ENCODE measurements at regions not wholly inside any gene's neighbourhood (a gene's known extent, or its start where the extent isn't known, plus 50 kb on each side); places are given as distances from the start of the nearest gene placed in this dataset.

DNA sequence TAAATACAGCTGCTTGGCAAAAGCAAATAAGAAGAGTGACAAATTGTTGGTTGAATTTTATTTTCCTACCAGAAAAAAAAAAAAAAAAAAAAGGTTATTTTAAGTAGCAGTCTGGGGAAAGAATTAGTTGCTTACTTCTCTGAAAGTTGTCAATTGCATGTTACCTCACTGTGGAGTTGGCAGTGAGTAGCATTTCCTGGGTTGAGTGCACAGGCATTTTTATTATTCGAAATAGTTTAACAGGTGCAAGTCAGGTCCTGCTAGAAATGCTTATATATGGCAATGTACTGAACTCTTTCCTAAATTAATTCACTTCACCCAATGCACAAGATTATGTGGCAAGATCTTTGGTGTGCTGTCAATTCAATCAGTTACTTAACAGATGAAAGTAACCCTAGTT is 680.6 kb downstream of the EPHA3 start:
- no peaks in the 10 kb centered on the region for H3K27me3 ChIP-seq (ENCODE audit: control insufficient read depth, insufficient read depth, low read length)
- TF ChIP-seq, protein P1, sequence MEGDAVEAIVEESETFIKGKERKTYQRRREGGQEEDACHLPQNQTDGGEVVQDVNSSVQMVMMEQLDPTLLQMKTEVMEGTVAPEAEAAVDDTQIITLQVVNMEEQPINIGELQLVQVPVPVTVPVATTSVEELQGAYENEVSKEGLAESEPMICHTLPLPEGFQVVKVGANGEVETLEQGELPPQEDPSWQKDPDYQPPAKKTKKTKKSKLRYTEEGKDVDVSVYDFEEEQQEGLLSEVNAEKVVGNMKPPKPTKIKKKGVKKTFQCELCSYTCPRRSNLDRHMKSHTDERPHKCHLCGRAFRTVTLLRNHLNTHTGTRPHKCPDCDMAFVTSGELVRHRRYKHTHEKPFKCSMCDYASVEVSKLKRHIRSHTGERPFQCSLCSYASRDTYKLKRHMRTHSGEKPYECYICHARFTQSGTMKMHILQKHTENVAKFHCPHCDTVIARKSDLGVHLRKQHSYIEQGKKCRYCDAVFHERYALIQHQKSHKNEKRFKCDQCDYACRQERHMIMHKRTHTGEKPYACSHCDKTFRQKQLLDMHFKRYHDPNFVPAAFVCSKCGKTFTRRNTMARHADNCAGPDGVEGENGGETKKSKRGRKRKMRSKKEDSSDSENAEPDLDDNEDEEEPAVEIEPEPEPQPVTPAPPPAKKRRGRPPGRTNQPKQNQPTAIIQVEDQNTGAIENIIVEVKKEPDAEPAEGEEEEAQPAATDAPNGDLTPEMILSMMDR (IDR thresholded peaks at IDR 0.05), result no peak
- H2AFZ ChIP-seq, result no peak overlapping the region
- no peak overlapping the region for H3K4me3 ChIP-seq (ENCODE audit: low read depth, low read length)
- H3K4me1 ChIP-seq, result no peaks in the 10 kb centered on the region
- H3K4me2 ChIP-seq (ENCODE audit: low read length), result no peak overlapping the region
- H3K79me2 ChIP-seq, result no peaks in the 10 kb centered on the region
- no peak overlapping the region for H3K27ac ChIP-seq
- H3K9ac ChIP-seq, result no peak overlapping the region
- no peaks in the 10 kb centered on the region for H3K36me3 ChIP-seq (ENCODE audit: control insufficient read depth, insufficient read depth, low read length)
- H3K9me3 ChIP-seq (ENCODE audit: control insufficient read depth, low read length), result no peaks in the 10 kb centered on the region

DNA sequence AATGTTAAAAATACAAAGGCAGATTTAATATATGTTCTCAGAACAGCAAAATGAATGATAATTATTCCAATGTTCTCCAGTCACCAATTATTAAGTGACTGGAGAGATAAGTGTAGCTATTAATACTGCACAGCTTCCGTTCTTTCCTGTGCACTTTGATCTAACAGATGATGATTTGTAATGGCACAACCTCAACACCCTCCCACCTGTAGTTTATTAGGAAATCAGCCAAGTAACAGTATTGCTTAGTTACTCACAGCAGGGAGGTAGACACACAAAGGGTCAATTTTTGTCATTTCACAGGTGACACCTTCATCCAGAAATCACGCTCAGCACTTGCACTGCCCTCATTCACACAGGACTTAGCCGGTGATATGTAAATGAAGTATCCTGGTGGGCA is 688.1 kb downstream of the EPHA3 start:
- Histone ChIP-seq H3K9me3 (ENCODE audit: control insufficient read depth, low read length) (no peaks in the 10 kb centered on the region), H3K79me2 (no peaks in the 10 kb centered on the region), H3K27ac (no peak overlapping the region), H3K27me3 (ENCODE audit: control insufficient read depth, insufficient read depth, low read length) (no peaks in the 10 kb centered on the region), H3K4me1 (no peaks in the 10 kb centered on the region), H3K4me2 (ENCODE audit: low read length) (no peak overlapping the region), H3K36me3 (ENCODE audit: control insufficient read depth, insufficient read depth, low read length) (no peaks in the 10 kb centered on the region), H2AFZ (no peak overlapping the region), H3K4me3 (ENCODE audit: low read depth, low read length) (no peak overlapping the region), H3K9ac (no peak overlapping the region)
- TF ChIP-seq, protein P1 (IDR thresholded peaks at IDR 0.05), result no peak

DNA sequence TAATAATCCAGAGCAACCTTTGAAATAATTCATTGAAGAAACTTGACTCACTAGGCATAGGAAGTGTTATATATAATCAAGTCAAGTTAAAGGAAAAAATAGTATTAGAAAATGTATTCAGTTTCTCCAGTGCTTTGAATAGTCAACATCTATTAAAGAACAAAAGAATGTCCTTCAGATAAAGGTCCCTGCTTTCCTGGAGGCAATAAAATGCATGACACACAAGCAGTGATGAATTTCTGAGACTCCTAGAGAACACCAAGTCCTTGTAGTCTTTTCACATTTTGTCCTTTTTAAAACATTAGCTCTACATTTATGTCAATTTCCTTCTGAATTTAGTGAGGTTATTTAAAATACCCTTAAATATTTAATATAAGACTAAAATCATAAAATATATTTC is 695.5 kb downstream of the EPHA3 start:
- TF ChIP-seq, protein P1 (IDR thresholded peaks at IDR 0.05), result no peak

DNA sequence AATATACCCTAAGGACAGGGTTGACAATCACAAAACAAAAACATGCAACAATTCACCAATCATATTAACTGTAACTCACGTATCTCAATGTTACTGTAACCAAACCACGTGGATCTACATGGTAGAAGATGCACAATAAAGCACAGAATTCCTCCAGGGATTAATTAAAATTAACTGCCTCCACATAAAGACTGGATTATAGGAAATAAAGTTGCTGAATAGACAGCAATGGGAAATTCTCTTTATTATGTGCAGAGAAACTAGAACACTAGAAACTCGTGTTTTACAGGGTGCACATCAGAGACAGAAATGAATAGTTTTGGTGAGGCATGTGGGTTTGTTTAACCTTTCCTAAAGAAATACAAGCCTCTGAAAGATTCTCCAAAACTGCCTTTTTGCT is 696.3 kb downstream of the EPHA3 start:
- H3K36me3 ChIP-seq (ENCODE audit: control insufficient read depth, insufficient read depth, low read length), result no peaks in the 10 kb centered on the region
- no peak overlapping the region for H3K9ac ChIP-seq
- no peaks in the 10 kb centered on the region for H3K9me3 ChIP-seq (ENCODE audit: control insufficient read depth, low read length)
- no peak overlapping the region for H2AFZ ChIP-seq
- TF ChIP-seq, protein P1 (IDR thresholded peaks at IDR 0.05), result no peak
- no peaks in the 10 kb centered on the region for H3K27me3 ChIP-seq (ENCODE audit: control insufficient read depth, insufficient read depth, low read length)
- no peak overlapping the region for H3K27ac ChIP-seq
- H3K4me3 ChIP-seq (ENCODE audit: low read depth, low read length), result no peak overlapping the region
- H3K79me2 ChIP-seq, result no peaks in the 10 kb centered on the region
- H3K4me1 ChIP-seq, result no peaks in the 10 kb centered on the region
- no peak overlapping the region for H3K4me2 ChIP-seq (ENCODE audit: low read length)

More for the DNA sequence above, 695.5 kb downstream of the EPHA3 start:
- Histone ChIP-seq H3K27me3 (ENCODE audit: control insufficient read depth, insufficient read depth, low read length) (no peaks in the 10 kb centered on the region), H3K4me3 (ENCODE audit: low read depth, low read length) (no peak overlapping the region), H3K4me1 (no peaks in the 10 kb centered on the region), H3K79me2 (no peaks in the 10 kb centered on the region), H3K9me3 (ENCODE audit: control insufficient read depth, low read length) (no peaks in the 10 kb centered on the region), H3K27ac (no peak overlapping the region), H2AFZ (no peak overlapping the region), H3K9ac (no peak overlapping the region), H3K4me2 (ENCODE audit: low read length) (no peak overlapping the region), H3K36me3 (ENCODE audit: control insufficient read depth, insufficient read depth, low read length) (no peaks in the 10 kb centered on the region)

DNA sequence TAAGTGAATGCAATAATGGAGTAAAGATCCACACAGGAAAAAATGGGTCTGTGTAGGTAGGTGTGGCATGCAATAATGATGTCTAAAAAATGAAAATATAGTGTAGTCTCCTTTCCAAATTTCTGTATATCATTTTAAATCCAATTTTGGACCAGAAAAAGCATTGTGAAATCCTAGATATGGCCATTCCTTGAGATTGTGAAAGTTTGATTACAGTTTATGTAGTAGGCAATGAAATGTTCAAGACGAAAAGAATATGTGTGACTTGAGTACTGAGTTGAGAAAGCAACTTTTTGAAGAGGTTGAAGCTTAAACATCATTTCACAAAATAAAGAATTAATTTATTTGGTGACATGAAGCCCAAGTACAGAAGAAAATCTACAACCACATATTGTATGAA is 698.7 kb downstream of the EPHA3 start:
- no peaks in the 10 kb centered on the region for H3K36me3 ChIP-seq (ENCODE audit: control insufficient read depth, insufficient read depth, low read length)
- H2AFZ ChIP-seq, result no peak overlapping the region
- no peak overlapping the region for H3K4me2 ChIP-seq (ENCODE audit: low read length)
- no peaks in the 10 kb centered on the region for H3K27me3 ChIP-seq (ENCODE audit: control insufficient read depth, insufficient read depth, low read length)
- no peak overlapping the region for H3K27ac ChIP-seq
- no peaks in the 10 kb centered on the region for H3K79me2 ChIP-seq
- no peak overlapping the region for H3K4me3 ChIP-seq (ENCODE audit: low read depth, low read length)
- H3K4me1 ChIP-seq, result no peaks in the 10 kb centered on the region
- H3K9me3 ChIP-seq (ENCODE audit: control insufficient read depth, low read length), result no peaks in the 10 kb centered on the region
- TF ChIP-seq, protein P1 (IDR thresholded peaks at IDR 0.05), result no peak
- no peak overlapping the region for H3K9ac ChIP-seq
